HEK293 (cell line): ENCODE measurements at regions not wholly inside any gene's neighbourhood (a gene's known extent, or its start where the extent isn't known, plus 50 kb on each side); places are given as distances from the start of the nearest gene placed in this dataset.

ENCODE experiments used
- CTCF ChIA-PET: fragments of 350-600 bp; formaldehyde crosslinking; extraction: SDS; loops from one replicate; lab custom pipeline; 2021; ENCODE audit warnings: antibody characterized with exemption; lab: Yijun Ruan, JAX
- POLR2A ChIA-PET: fragments of 300-600 bp; formaldehyde crosslinking; extraction: SDS; loops from one replicate; lab custom pipeline; 2020; ENCODE audit warnings: antibody characterized with exemption, inconsistent platforms; lab: Yijun Ruan, JAX
- H3K27ac ChIP-seq: fragments of 200-500 bp; sonication (Bioruptor generic); 2 replicates; pipeline ENCODE4 v1.5.1; 2014; ENCODE audit warnings: low read depth, low read length, control low read depth, inconsistent platforms; ENCODE audit errors: extremely low read depth
- H3K36me3 ChIP-seq, 2 experiments: fragments of 200-500 bp in 1 of 2; sonication (Bioruptor generic) in 1 of 2; 1 replicate in 1 of 2; 2 replicates in 1 of 2; pipeline ENCODE4 v1.5.1; 2014 to 2017; ENCODE audit warnings: inconsistent platforms in 2 of 2, low read length in 2 of 2; ENCODE audit not compliant: control insufficient read depth in 2 of 2, insufficient read depth in 1 of 2
- H3K4me1 ChIP-seq: fragments of 200-500 bp; sonication (Bioruptor generic); 2 replicates; pipeline ENCODE4 v1.5.1; 2014; ENCODE audit warnings: mild to moderate bottlenecking, low read length, inconsistent platforms; ENCODE audit not compliant: control insufficient read depth, insufficient read depth
- H3K4me3 ChIP-seq: 2 replicates; pipeline ENCODE4 v1.5.1; 2011; ENCODE audit warnings: low read depth, mild to moderate bottlenecking, control low read depth, low read length, moderate library complexity
- H3K9me3 ChIP-seq: fragments of 200-500 bp; sonication (Bioruptor generic); 2 replicates; pipeline ENCODE4 v1.5.1; 2014; ENCODE audit warnings: low read depth, low read length, inconsistent platforms; ENCODE audit not compliant: control insufficient read depth, insufficient read depth
- CTCF ChIP-seq: fragments of 450-650 bp; formaldehyde crosslinking; IDR thresholded peaks from 2 replicates; pipeline ENCODE4 v1.5.1; 2016; ENCODE audit warnings: missing biosample characterization, missing genetic modification characterization
- HOXA7 ChIP-seq: sonication (generic); formaldehyde crosslinking; IDR thresholded peaks from 2 replicates; pipeline ENCODE4 v1.8.1; 2022; ENCODE audit warnings: missing genetic modification reagents, borderline replicate concordance
- KLF1 ChIP-seq: fragments of 450-650 bp; formaldehyde crosslinking; IDR thresholded peaks from 2 replicates; pipeline ENCODE4 v1.5.1; 2016; ENCODE audit warnings: missing biosample characterization, missing genetic modification characterization
- KLF16 ChIP-seq: fragments of 450-650 bp; formaldehyde crosslinking; IDR thresholded peaks from 2 replicates; pipeline ENCODE4 v1.5.1; 2017; ENCODE audit warnings: missing biosample characterization, missing genetic modification characterization
- OVOL3 ChIP-seq: fragments of 450-650 bp; formaldehyde crosslinking; IDR thresholded peaks from 2 replicates; pipeline ENCODE4 v1.5.1; 2016; ENCODE audit warnings: missing biosample characterization, missing genetic modification characterization
- SP7 ChIP-seq: fragments of 450-650 bp; formaldehyde crosslinking; IDR thresholded peaks from 2 replicates; pipeline ENCODE4 v1.5.1; 2016; ENCODE audit warnings: missing biosample characterization, missing genetic modification characterization
- ZBTB17 ChIP-seq: fragments of 450-650 bp; formaldehyde crosslinking; IDR thresholded peaks from 2 replicates; pipeline ENCODE4 v1.5.1; 2016; ENCODE audit warnings: missing biosample characterization, missing genetic modification characterization
- ZBTB44 ChIP-seq: fragments of 450-650 bp; IDR thresholded peaks from 2 replicates; pipeline ENCODE4 v1.5.1; 2018; ENCODE audit warnings: missing biosample characterization, mild to moderate bottlenecking, missing genetic modification characterization
- ZNF114 ChIP-seq: fragments of 450-650 bp; formaldehyde crosslinking; IDR thresholded peaks from 2 replicates; pipeline ENCODE4 v1.5.0; 2017; ENCODE audit warnings: missing biosample characterization, missing genetic modification characterization
- ZNF132 ChIP-seq: fragments of 450-650 bp; formaldehyde crosslinking; IDR thresholded peaks from 2 replicates; pipeline ENCODE4 v1.5.1; 2017; ENCODE audit warnings: missing biosample characterization, missing genetic modification characterization, borderline replicate concordance
- ZNF146 ChIP-seq: fragments of 450-650 bp; formaldehyde crosslinking; IDR thresholded peaks from 2 replicates; pipeline ENCODE4 v1.5.1; 2016; ENCODE audit warnings: missing biosample characterization, missing genetic modification characterization
- ZNF157 ChIP-seq: fragments of 450-650 bp; formaldehyde crosslinking; IDR thresholded peaks from 2 replicates; pipeline ENCODE4 v1.5.1; 2016; ENCODE audit warnings: missing biosample characterization, missing genetic modification characterization
- ZNF174 ChIP-seq: fragments of 450-650 bp; formaldehyde crosslinking; IDR thresholded peaks from 2 replicates; pipeline ENCODE4 v1.5.0; 2017; ENCODE audit warnings: missing biosample characterization, mild to moderate bottlenecking, missing genetic modification characterization
- ZNF184 ChIP-seq: fragments of 450-650 bp; IDR thresholded peaks from 2 replicates; pipeline ENCODE4 v1.5.1; 2018; ENCODE audit warnings: missing biosample characterization, mild to moderate bottlenecking, missing genetic modification characterization
- ZNF26 ChIP-seq: fragments of 450-650 bp; formaldehyde crosslinking; IDR thresholded peaks from 2 replicates; pipeline ENCODE4 v1.5.1; 2016; ENCODE audit warnings: missing biosample characterization, missing genetic modification characterization
- ZNF366 ChIP-seq: fragments of 450-650 bp; formaldehyde crosslinking; conservative IDR thresholded peaks from 2 replicates; pipeline ENCODE4 v1.5.1; 2016; ENCODE audit warnings: missing biosample characterization, missing genetic modification characterization
- ZNF514 ChIP-seq: fragments of 450-650 bp; formaldehyde crosslinking; IDR thresholded peaks from 2 replicates; pipeline ENCODE4 v1.5.1; 2016; ENCODE audit warnings: missing biosample characterization, missing genetic modification characterization
- ZNF521 ChIP-seq: fragments of 450-650 bp; formaldehyde crosslinking; IDR thresholded peaks from 2 replicates; pipeline ENCODE4 v1.5.1; 2017; ENCODE audit warnings: missing biosample characterization, mild to moderate bottlenecking, missing genetic modification characterization
- ZNF555 ChIP-seq: fragments of 450-650 bp; formaldehyde crosslinking; conservative IDR thresholded peaks from 2 replicates; pipeline ENCODE4 v1.5.1; 2017; ENCODE audit warnings: missing biosample characterization, mild to moderate bottlenecking, missing genetic modification characterization, inconsistent platforms
- ZNF558 ChIP-seq: fragments of 450-650 bp; formaldehyde crosslinking; IDR thresholded peaks from 2 replicates; pipeline ENCODE4 v1.5.1; 2016; ENCODE audit warnings: missing biosample characterization, missing genetic modification characterization
- ZNF596 ChIP-seq: fragments of 450-650 bp; IDR thresholded peaks from 2 replicates; pipeline ENCODE4 v1.5.0; 2018; ENCODE audit warnings: missing biosample characterization, mild to moderate bottlenecking, missing genetic modification characterization, moderate library complexity
- ZNF621 ChIP-seq: fragments of 450-650 bp; formaldehyde crosslinking; IDR thresholded peaks from 2 replicates; pipeline ENCODE4 v1.5.1; 2017; ENCODE audit warnings: missing biosample characterization, missing genetic modification characterization
- ZNF707 ChIP-seq: fragments of 450-650 bp; formaldehyde crosslinking; IDR thresholded peaks from 2 replicates; pipeline ENCODE4 v1.5.1; 2016; ENCODE audit warnings: missing biosample characterization, missing genetic modification characterization
- ZNF791 ChIP-seq: fragments of 450-650 bp; formaldehyde crosslinking; IDR thresholded peaks from 2 replicates; pipeline ENCODE4 v1.5.1; 2016; ENCODE audit warnings: missing biosample characterization, missing genetic modification characterization
- ZXDB ChIP-seq: fragments of 450-650 bp; formaldehyde crosslinking; IDR thresholded peaks from 2 replicates; pipeline ENCODE4 v1.5.1; 2016; ENCODE audit warnings: missing biosample characterization, missing genetic modification characterization

GRCh38 chr17:74117087-74117698 is 86.3 kb upstream of the RPL38 start:
- Histone ChIP-seq H3K9me3 (no peaks in the 10 kb centered on the region), H3K4me1 (no peaks in the 10 kb centered on the region), H3K36me3 (no peaks in the 10 kb centered on the region), H3K4me3 (no peak overlapping the region), H3K27ac (no peak overlapping the region)
- ChIA-PET CTCF (interaction anchor here (0.5 to 5.9 kb wide), 5 partner anchors 27 to 407 kb away, joined by 3 to 23 read pairs (median 4); no protein-coding TSS in a partner anchor), POLR2A (interaction anchor here (0.7 kb wide), 1 partner anchor 10 kb away, joined by 4 read pairs; no protein-coding TSS in a partner anchor)
- no peak for TF ChIP-seq CTCF (tag by site-specific recombination)
- no peak for TF ChIP-seq ZNF521
- no peak for TF ChIP-seq KLF16
- no peak for TF ChIP-seq ZNF514 (tag by site-specific recombination)
- no peak for TF ChIP-seq ZNF555 (tag by site-specific recombination)
- no peak for TF ChIP-seq ZNF558 (tag by site-specific recombination)
- no peak for TF ChIP-seq ZNF791 (tag by site-specific recombination)
- no peak for TF ChIP-seq OVOL3 (tag by site-specific recombination)
- no peak for TF ChIP-seq ZXDB (tag by site-specific recombination)
- no peak for TF ChIP-seq SP7 (tag by site-specific recombination)
- no peak for TF ChIP-seq ZNF184 (tag by site-specific recombination)
- no peak for TF ChIP-seq ZNF26 (tag by site-specific recombination)
- TF ChIP-seq HOXA7 (CRISPR knock-in tag), result no peak

- POLR2A ChIA-PET, result no interaction called here
- no peak overlapping the region for H3K27ac ChIP-seq
- no peaks in the 10 kb centered on the region for H3K9me3 ChIP-seq
- no peaks in the 10 kb centered on the region for H3K36me3 ChIP-seq
- no peak overlapping the region for H3K4me3 ChIP-seq
- CTCF ChIA-PET, result interaction anchor here (0.6 to 5.9 kb wide), 6 partner anchors 8 to 320 kb away, joined by 3 to 23 read pairs (median 4); no protein-coding TSS in a partner anchor
- H3K4me1 ChIP-seq, result no peaks in the 10 kb centered on the region
- TF ChIP-seq ZNF114 (tag by site-specific recombination), result no peak
- no peak for TF ChIP-seq ZNF157 (tag by site-specific recombination)
- TF ChIP-seq ZBTB44 (tag by site-specific recombination), result no peak
- no peak for TF ChIP-seq KLF1 (tag by site-specific recombination)
- TF ChIP-seq ZNF366, result no peak
- TF ChIP-seq ZNF146 (tag by site-specific recombination), result no peak
- no peak for TF ChIP-seq ZNF174 (tag by site-specific recombination)
- TF ChIP-seq ZNF26 (tag by site-specific recombination), result no peak
- TF ChIP-seq ZBTB17 (tag by site-specific recombination), result no peak
- no peak for TF ChIP-seq ZNF621 (tag by site-specific recombination)
- TF ChIP-seq ZNF132 (tag by site-specific recombination), result no peak
- no peak for TF ChIP-seq ZNF707
- no peak for TF ChIP-seq ZNF596 (tag by site-specific recombination)
These were observed 85.5 kb upstream of the RPL38 start for GRCh38 chr17:74117999-74118421.
